ENCODE measurements at regions not wholly inside any gene's neighbourhood (a gene's known extent, or its start where the extent isn't known, plus 50 kb on each side); places are given as distances from the start of the nearest gene placed in this dataset.

GRCh38 chr2:219820767-219821166, 193.3 kb downstream of the SLC4A3 start:
- in situ Hi-C loops (cut with HindIII; ENCODE audit: low sequenced_read_pairs): no loop called here
- DNase-seq (ENCODE audit: low read depth): no peak
- H3K4me3 ChIP-seq (ENCODE audit: low read depth, low read length): no peak overlapping the region
- TF ChIP-seq, protein P1, sequence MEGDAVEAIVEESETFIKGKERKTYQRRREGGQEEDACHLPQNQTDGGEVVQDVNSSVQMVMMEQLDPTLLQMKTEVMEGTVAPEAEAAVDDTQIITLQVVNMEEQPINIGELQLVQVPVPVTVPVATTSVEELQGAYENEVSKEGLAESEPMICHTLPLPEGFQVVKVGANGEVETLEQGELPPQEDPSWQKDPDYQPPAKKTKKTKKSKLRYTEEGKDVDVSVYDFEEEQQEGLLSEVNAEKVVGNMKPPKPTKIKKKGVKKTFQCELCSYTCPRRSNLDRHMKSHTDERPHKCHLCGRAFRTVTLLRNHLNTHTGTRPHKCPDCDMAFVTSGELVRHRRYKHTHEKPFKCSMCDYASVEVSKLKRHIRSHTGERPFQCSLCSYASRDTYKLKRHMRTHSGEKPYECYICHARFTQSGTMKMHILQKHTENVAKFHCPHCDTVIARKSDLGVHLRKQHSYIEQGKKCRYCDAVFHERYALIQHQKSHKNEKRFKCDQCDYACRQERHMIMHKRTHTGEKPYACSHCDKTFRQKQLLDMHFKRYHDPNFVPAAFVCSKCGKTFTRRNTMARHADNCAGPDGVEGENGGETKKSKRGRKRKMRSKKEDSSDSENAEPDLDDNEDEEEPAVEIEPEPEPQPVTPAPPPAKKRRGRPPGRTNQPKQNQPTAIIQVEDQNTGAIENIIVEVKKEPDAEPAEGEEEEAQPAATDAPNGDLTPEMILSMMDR (IDR thresholded peaks at IDR 0.05; ENCODE audit: low read depth, low read length, missing control alignments): no peak

DNA sequence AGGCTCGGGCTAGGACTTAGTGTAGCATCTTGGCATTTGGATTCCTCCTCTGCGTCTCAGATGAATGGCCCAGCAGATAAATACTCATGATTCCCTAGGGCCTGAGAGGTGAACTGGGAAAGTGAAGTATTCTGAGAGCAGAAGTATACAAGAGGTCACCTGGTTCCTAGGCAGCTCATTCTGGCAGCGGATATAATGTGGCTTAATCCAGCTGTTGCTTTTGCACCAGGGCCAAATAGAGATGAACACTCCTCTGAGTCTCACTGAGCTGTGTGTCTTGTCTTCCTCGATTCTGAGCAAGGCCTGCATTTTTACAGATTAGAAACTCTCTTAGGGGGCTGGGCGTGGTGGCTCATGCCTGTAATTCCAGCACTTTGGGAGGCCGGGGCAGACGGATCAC, 196.1 kb downstream of the SLC4A3 start:
- DNase-seq (ENCODE audit: low read depth): no peak
- in situ Hi-C loops (cut with HindIII; ENCODE audit: low sequenced_read_pairs): no loop called here
- no peak overlapping the region for H3K4me3 ChIP-seq (ENCODE audit: low read depth, low read length)
- TF ChIP-seq, protein P1 (IDR thresholded peaks at IDR 0.05; ENCODE audit: low read depth, low read length, missing control alignments): no peak

GRCh38 chr2:219824996-219825395, 197.6 kb downstream of the SLC4A3 start:
- TF ChIP-seq, protein P1 (IDR thresholded peaks at IDR 0.05; ENCODE audit: low read depth, low read length, missing control alignments): no peak
- no peak for DNase-seq (ENCODE audit: low read depth)
- no peak overlapping the region for H3K4me3 ChIP-seq (ENCODE audit: low read depth, low read length)
- in situ Hi-C loops (cut with HindIII; ENCODE audit: low sequenced_read_pairs): no loop called here

GRCh38 chr2:219828127-219828526, 200.7 kb downstream of the SLC4A3 start:
- TF ChIP-seq, protein P1 (IDR thresholded peaks at IDR 0.05; ENCODE audit: low read depth, low read length, missing control alignments): no peak
- H3K4me3 ChIP-seq (ENCODE audit: low read depth, low read length): no peak overlapping the region
- no peak for DNase-seq (ENCODE audit: low read depth)
- in situ Hi-C loops (cut with HindIII; ENCODE audit: low sequenced_read_pairs): no loop called here

DNA sequence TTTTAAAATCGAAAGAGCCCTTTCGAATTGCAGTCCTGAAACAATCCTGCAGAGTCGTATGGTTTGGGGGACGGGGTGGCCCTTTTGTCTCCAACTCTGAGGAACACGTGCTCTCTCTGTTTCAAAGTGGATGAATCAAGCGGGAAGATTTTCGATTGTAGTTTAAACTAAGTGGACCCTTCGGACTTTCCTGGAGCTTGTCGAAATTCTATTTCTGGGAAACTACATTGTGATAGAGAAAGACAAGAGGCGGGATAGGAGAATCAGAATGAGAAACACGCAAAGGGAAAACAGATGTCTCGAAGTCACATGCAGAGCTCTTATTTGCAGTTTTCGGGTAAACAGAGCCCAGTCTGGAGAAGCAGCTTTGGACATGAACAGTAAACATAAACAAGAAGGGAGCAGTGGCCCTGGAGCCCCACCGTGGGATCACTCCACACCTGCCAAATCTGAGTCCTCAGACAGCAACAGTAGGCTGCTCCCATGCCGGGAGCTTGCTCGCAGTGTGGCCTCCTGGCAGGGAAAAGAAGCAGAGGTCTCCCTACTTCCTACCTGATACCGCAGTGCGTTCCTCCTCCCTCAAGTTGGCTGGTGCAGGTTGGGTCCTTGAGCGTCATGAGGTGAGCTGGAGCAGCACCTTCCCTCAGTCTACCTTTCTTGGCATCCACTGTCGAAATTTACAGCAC, 202.4 kb downstream of the SLC4A3 start:
- no peak overlapping the region for H3K4me3 ChIP-seq (ENCODE audit: low read depth, low read length)
- in situ Hi-C loops (cut with HindIII; ENCODE audit: low sequenced_read_pairs): no loop called here
- TF ChIP-seq, protein P1 (IDR thresholded peaks at IDR 0.05; ENCODE audit: low read depth, low read length, missing control alignments): no peak
- no peak for DNase-seq (ENCODE audit: low read depth)

DNA sequence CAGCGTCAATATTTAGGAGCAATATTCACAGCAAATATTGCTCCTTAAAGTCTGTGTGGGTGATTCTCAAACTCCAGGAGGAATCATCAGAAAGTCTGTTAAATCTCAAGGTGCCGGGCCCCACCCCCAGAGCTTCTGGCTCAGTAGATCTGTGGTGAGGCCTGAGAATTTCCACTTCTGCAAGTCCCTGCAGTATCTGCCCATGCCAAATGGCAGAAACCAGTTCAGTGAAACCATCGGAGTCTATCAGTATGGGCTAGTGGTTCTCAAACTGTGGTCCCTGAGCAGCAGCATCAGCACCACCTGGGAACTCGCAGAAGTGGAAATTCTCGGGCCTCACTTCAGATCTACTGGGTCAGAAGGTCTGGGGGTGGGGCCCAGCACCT, 202.9 kb downstream of the SLC4A3 start:
- in situ Hi-C loops (cut with HindIII; ENCODE audit: low sequenced_read_pairs): no loop called here
- TF ChIP-seq, protein P1 (IDR thresholded peaks at IDR 0.05; ENCODE audit: low read depth, low read length, missing control alignments): no peak
- H3K4me3 ChIP-seq (ENCODE audit: low read depth, low read length): no peak overlapping the region

More for the DNA sequence above, 202.9 kb downstream of the SLC4A3 start:
- no peak for DNase-seq (ENCODE audit: low read depth)

All from astrocyte of the cerebellum (primary cell).